IMR-90 (cell line): ENCODE measurements at regions not wholly inside any gene's neighbourhood (a gene's known extent, or its start where the extent isn't known, plus 50 kb on each side); places are given as distances from the start of the nearest gene placed in this dataset.

Experiments
- ATAC-seq: fragments of 200-7000 bp; cut with Tn5 transposase; 2 replicates; pipeline ENCODE4 v1.9.1; 2020; ENCODE audit warnings: low read depth, mild to moderate bottlenecking, moderate library complexity
- BruUV-seq: library from RNA; stranded (reverse); fragments of 400-500 nt; replicated peaks from 2 replicates; lab custom pipeline; 2021; lab: Mats Ljungman, UMichigan
- CTCF ChIA-PET: fragments of 300-600 bp; formaldehyde crosslinking; extraction: SDS; loops from one replicate; lab custom pipeline; 2021; ENCODE audit warnings: antibody characterized with exemption; lab: Yijun Ruan, JAX
- POLR2A ChIA-PET: fragments of 300-600 bp; sonication (Branson Sonifier 250); formaldehyde crosslinking; loops from one replicate; lab custom pipeline; 2022; ENCODE audit warnings: antibody characterized with exemption; ENCODE audit not compliant: unreplicated experiment; lab: Charles Lee
- DNase-seq: peaks from one replicate; pipeline ENCODE4 v3.0.0; 2013
- H2AFZ ChIP-seq: replicated peaks from 2 replicates; pipeline ENCODE3; 2013; ENCODE audit warnings: low read length, mild to moderate bottlenecking; ENCODE audit not compliant: poor library complexity
- H2AK5ac ChIP-seq: 2 replicates; pipeline ENCODE4 v1.6.1; 2013; ENCODE audit warnings: low read depth, low read length, inconsistent platforms
- H2AK9ac ChIP-seq: replicated peaks from 2 replicates; pipeline ENCODE3; 2013; ENCODE audit warnings: mild to moderate bottlenecking, low read depth, low read length, moderate library complexity; ENCODE audit not compliant: poor library complexity
- H2BK120ac ChIP-seq: 2 replicates; pipeline ENCODE4 v1.6.1; 2013; ENCODE audit warnings: low read depth, low read length, inconsistent platforms
- H2BK15ac ChIP-seq: 3 replicates; pipeline ENCODE4 v1.6.1; 2013; ENCODE audit warnings: low read depth, low read length, inconsistent platforms
- H2BK20ac ChIP-seq: 2 replicates; pipeline ENCODE4 v1.6.1; 2013; ENCODE audit warnings: low read depth, mild to moderate bottlenecking, inconsistent platforms, low read length, moderate library complexity
- H2BK5ac ChIP-seq: 2 replicates; pipeline ENCODE4 v1.6.1; 2013; ENCODE audit warnings: mild to moderate bottlenecking, low read depth, low read length, inconsistent platforms; ENCODE audit not compliant: poor library complexity, severe bottlenecking
- H3K14ac ChIP-seq: replicated peaks from 2 replicates; pipeline ENCODE4 v1.6.1; 2013; ENCODE audit warnings: low read depth, low read length, inconsistent platforms
- H3K18ac ChIP-seq: 2 replicates; pipeline ENCODE4 v1.6.1; 2013; ENCODE audit warnings: low read depth, low read length, control low read depth
- H3K23ac ChIP-seq: 2 replicates; pipeline ENCODE4 v1.6.1; 2013; ENCODE audit warnings: low read depth, low read length, inconsistent platforms
- H3K27ac ChIP-seq: 2 replicates; pipeline ENCODE4 v1.5.1; 2013; ENCODE audit warnings: mild to moderate bottlenecking, control low read depth, low read length; ENCODE audit not compliant: insufficient read depth
- H3K27me3 ChIP-seq: 2 replicates; pipeline ENCODE4 v1.6.1; 2013; ENCODE audit warnings: low read length; ENCODE audit not compliant: control insufficient read depth, insufficient read depth
- H3K36me3 ChIP-seq: 2 replicates; pipeline ENCODE4 v1.6.1; 2013; ENCODE audit warnings: low read length, mixed read lengths; ENCODE audit not compliant: control insufficient read depth, insufficient read depth
- H3K4ac ChIP-seq: 2 replicates; pipeline ENCODE4 v1.6.1; 2013; ENCODE audit warnings: low read depth, low read length, inconsistent platforms
- H3K4me1 ChIP-seq: 2 replicates; pipeline ENCODE4 v1.6.1; 2013; ENCODE audit warnings: low read length, mixed read lengths; ENCODE audit not compliant: control insufficient read depth, insufficient read depth
- H3K4me2 ChIP-seq: 2 replicates; pipeline ENCODE4 v1.6.1; 2013; ENCODE audit warnings: low read depth, mild to moderate bottlenecking, control low read depth, low read length, moderate library complexity
- H3K4me3 ChIP-seq: 2 replicates; pipeline ENCODE4 v1.5.1; 2013; ENCODE audit warnings: low read depth, mild to moderate bottlenecking, control low read depth, low read length, moderate library complexity; ENCODE audit not compliant: insufficient read depth
- H3K56ac ChIP-seq: 2 replicates; pipeline ENCODE4 v1.6.1; 2013; ENCODE audit warnings: low read length, inconsistent platforms; ENCODE audit not compliant: insufficient read depth; ENCODE audit errors: extremely low read depth
- H3K79me1 ChIP-seq, 2 experiments: 2 replicates each; pipeline ENCODE4 v1.6.1; 2013; ENCODE audit warnings: low read length in 2 of 2, inconsistent platforms in 1 of 2, low read depth in 1 of 2
- H3K9ac ChIP-seq: 2 replicates; pipeline ENCODE4 v1.6.1; 2013; ENCODE audit warnings: low read depth, low read length, control low read depth
- H3K9me1 ChIP-seq: 2 replicates; pipeline ENCODE4 v1.6.1; 2013; ENCODE audit warnings: low read length, inconsistent platforms; ENCODE audit not compliant: insufficient read depth
- H3K9me3 ChIP-seq: 2 replicates; pipeline ENCODE4 v1.6.1; 2013; ENCODE audit warnings: low read length; ENCODE audit not compliant: control insufficient read depth, insufficient read depth
- H4K20me1 ChIP-seq: 2 replicates; pipeline ENCODE4 v1.6.1; 2013; ENCODE audit warnings: low read length, inconsistent platforms; ENCODE audit not compliant: insufficient read depth
- H4K5ac ChIP-seq: 2 replicates; pipeline ENCODE4 v1.6.1; 2013; ENCODE audit warnings: mild to moderate bottlenecking, low read depth, low read length, control low read depth
- H4K8ac ChIP-seq, 2 experiments: 2 replicates each; pipeline ENCODE4 v1.6.1; 2013; ENCODE audit warnings: low read depth in 2 of 2, low read length in 2 of 2, control low read depth in 1 of 2, inconsistent platforms in 1 of 2
- H4K91ac ChIP-seq: 2 replicates; pipeline ENCODE4 v1.6.1; 2013; ENCODE audit warnings: low read depth, low read length, inconsistent platforms; ENCODE audit not compliant: insufficient read depth
- CHD1 ChIP-seq: IDR thresholded peaks from 2 replicates; pipeline ENCODE4 v1.6.1; 2012; ENCODE audit warnings: low read depth, low read length, improper control_type of control experiment
- FOS ChIP-seq: fragments of 150-350 bp; IDR thresholded peaks from 2 replicates; pipeline ENCODE4 v1.6.1; 2016; ENCODE audit warnings: low read depth, low read length
- MAZ ChIP-seq: IDR thresholded peaks from 2 replicates; pipeline ENCODE4 v1.6.1; 2012; ENCODE audit warnings: low read depth, mild to moderate bottlenecking, low read length, improper control_type of control experiment, moderate library complexity, borderline replicate concordance
- NFE2L2 ChIP-seq: fragments of 150-350 bp; IDR thresholded peaks from 2 replicates; pipeline ENCODE4 v1.6.1; 2016; ENCODE audit warnings: low read depth, mild to moderate bottlenecking, low read length
- RCOR1 ChIP-seq: IDR thresholded peaks from 2 replicates; pipeline ENCODE4 v1.6.1; 2012; ENCODE audit warnings: mild to moderate bottlenecking, low read length, improper control_type of control experiment; ENCODE audit not compliant: insufficient replicate concordance
- SMC3 ChIP-seq: fragments of 150-350 bp; IDR thresholded peaks from 2 replicates; pipeline ENCODE4 v1.6.1; 2016; ENCODE audit warnings: low read depth, mild to moderate bottlenecking, antibody characterized with exemption, low read length, moderate library complexity
- WGBS, 2 experiments: methylation state at CpG; one replicate each; pipeline versions ENCODE4 v1.1.5 to v1.1.7; 2013; ENCODE audit warnings: missing lambda C conversion rate in 2 of 2; ENCODE audit not compliant: insufficient read length in 1 of 2; ENCODE audit errors: extremely low coverage in 2 of 2; 5-methylcytosine and 5-hydroxymethylcytosine counted together
- dilution Hi-C: fragments of 300-500 bp; cut with HindIII; formaldehyde crosslinking; loops from one replicate; pipeline ENCODE4 v1.14.3; 2018; ENCODE audit warnings: low sequenced_read_pairs; ENCODE audit not compliant: unreplicated experiment
- in situ Hi-C: fragments of 300-500 bp; cut with MboI; formaldehyde crosslinking; loops from 3 replicates; pipeline ENCODE4 v1.14.3; 2019; ENCODE audit warnings: low sequenced_read_pairs, inconsistent platforms, mixed read lengths
- intact Hi-C: fragments of 100-400 bp; cut with micrococcal nuclease; formaldehyde crosslinking; loops from 2 replicates; pipeline ENCODE4 v1.10.0; 2022

- H3K56ac ChIP-seq, result no peak overlapping the region
- no peak for ATAC-seq
Observed at GRCh38 chr22:27345691-27346090, 455.9 kb downstream of the MN1 start.

More at GRCh38 chr22:27345691-27346090, 455.9 kb downstream of the MN1 start:
- H4K5ac ChIP-seq, result no peak overlapping the region
- no peak overlapping the region for H3K18ac ChIP-seq
- H3K79me1 ChIP-seq, result no peaks in the 10 kb centered on the region
- dilution Hi-C loops, result no loop called here
- no peaks in the 10 kb centered on the region for H3K4me1 ChIP-seq
- no peak overlapping the region for H3K23ac ChIP-seq
- no peak overlapping the region for H2BK15ac ChIP-seq
- H3K4me3 ChIP-seq, result no peak overlapping the region
- H2BK5ac ChIP-seq, result no peak overlapping the region
- no peak overlapping the region for H4K91ac ChIP-seq
- TF ChIP-seq NFE2L2, result no peak
- TF ChIP-seq SMC3, result no peak
- no peak for TF ChIP-seq RCOR1
- no peak for TF ChIP-seq CHD1
- TF ChIP-seq FOS, result no peak
- TF ChIP-seq MAZ, result no peak
- no peak overlapping the region for H3K4ac ChIP-seq
- H3K14ac ChIP-seq, result no peak overlapping the region
- no peaks in the 10 kb centered on the region for H3K36me3 ChIP-seq
- H2AK9ac ChIP-seq, result no peak overlapping the region
- DNase-seq, result no peak
- no peak overlapping the region for H3K4me2 ChIP-seq
- POLR2A ChIA-PET, result no interaction called here
- intact Hi-C loops, result loop anchor here (10.0 kb wide), 1 partner anchor 341 kb away; no protein-coding TSS in a partner anchor
- H3K9me3 ChIP-seq, result no peaks in the 10 kb centered on the region
- no peak overlapping the region for H2BK20ac ChIP-seq
- no peak overlapping the region for H2BK120ac ChIP-seq
- H3K27ac ChIP-seq, result no peak overlapping the region
- no TSS peak for BruUV-seq
- peaks cover 10% of the 10 kb centered on the region for H3K27me3 ChIP-seq
- H3K9me1 ChIP-seq, result no peaks in the 10 kb centered on the region
- no peak overlapping the region for H2AFZ ChIP-seq
- H2AK5ac ChIP-seq, result no peak overlapping the region
- H3K9ac ChIP-seq, result no peak overlapping the region
- H4K20me1 ChIP-seq, result no peaks in the 10 kb centered on the region
- no CpG with 5 or more reads among the region's 7 CpGs for WGBS, 2 experiments
- H4K8ac ChIP-seq, result no peak overlapping the region
- CTCF ChIA-PET, result no interaction called here
- in situ Hi-C loops, result no loop called here
